SK-N-SH treated with all-trans-retinoic acid at 6 μM for 48 hours (cell line): ENCODE measurements at regions not wholly inside any gene's neighbourhood (a gene's known extent, or its start where the extent isn't known, plus 50 kb on each side); places are given as distances from the start of the nearest gene placed in this dataset.

Experiments
- ATAC-seq: fragments of 200-7000 bp; cut with Tn5 transposase; 3 replicates; pipeline ENCODE4 v1.9.1; 2020; ENCODE audit warnings: mild to moderate bottlenecking, moderate library complexity
- ARNTL ChIP-seq: fragments of 450-650 bp; formaldehyde crosslinking; IDR thresholded peaks from 2 replicates; pipeline ENCODE4 v1.5.0; 2020; ENCODE audit warnings: low read depth, mild to moderate bottlenecking, moderate library complexity, borderline replicate concordance
- CSDC2 ChIP-seq: fragments of 250-450 bp; sonication (Bioruptor Pico); IDR thresholded peaks from 2 replicates; pipeline ENCODE4 v1.5.0; 2020; ENCODE audit warnings: mild to moderate bottlenecking, moderate library complexity
- ESRRG ChIP-seq: fragments of 250-450 bp; sonication (Bioruptor Pico); IDR thresholded peaks from 2 replicates; pipeline ENCODE4 v1.6.1; 2021; ENCODE audit warnings: mild to moderate bottlenecking
- GLIS3 ChIP-seq: fragments of 250-450 bp; sonication (Bioruptor Pico); IDR thresholded peaks from 2 replicates; pipeline ENCODE4 v1.5.0; 2020; ENCODE audit warnings: mild to moderate bottlenecking, moderate library complexity
- ISL1 ChIP-seq: fragments of 250-450 bp; sonication (Bioruptor Pico); IDR thresholded peaks from 2 replicates; pipeline ENCODE4 v2.1.2; 2022; ENCODE audit warnings: mild to moderate bottlenecking, moderate library complexity
- OSR1 ChIP-seq: fragments of 250-450 bp; sonication (Bioruptor Pico); IDR thresholded peaks from 2 replicates; pipeline ENCODE4 v1.8.0; 2022; ENCODE audit warnings: moderate library complexity, mild to moderate bottlenecking, inconsistent platforms
- RARB ChIP-seq: fragments of 250-450 bp; sonication (Bioruptor Pico); IDR thresholded peaks from 2 replicates; pipeline ENCODE4 v1.8.0; 2021; ENCODE audit warnings: mild to moderate bottlenecking, moderate library complexity
- SNAI2 ChIP-seq: fragments of 250-450 bp; sonication (Bioruptor Pico); IDR thresholded peaks from 2 replicates; pipeline ENCODE4 v1.5.0; 2020; ENCODE audit warnings: mild to moderate bottlenecking, moderate library complexity
- TOX ChIP-seq: fragments of 250-450 bp; sonication (Bioruptor Pico); IDR thresholded peaks from 2 replicates; pipeline ENCODE4 v1.8.0; 2021; ENCODE audit warnings: mild to moderate bottlenecking, moderate library complexity, borderline replicate concordance
- ZC3H10 ChIP-seq: fragments of 250-450 bp; sonication (Bioruptor Pico); IDR thresholded peaks from 2 replicates; pipeline ENCODE4 v1.5.1; 2021; ENCODE audit warnings: mild to moderate bottlenecking, moderate library complexity
- ZFP3 ChIP-seq: fragments of 250-450 bp; sonication (Bioruptor Pico); IDR thresholded peaks from 2 replicates; pipeline ENCODE4 v1.5.0; 2020; ENCODE audit warnings: mild to moderate bottlenecking, moderate library complexity
- ZFP30 ChIP-seq: fragments of 450-650 bp; formaldehyde crosslinking; IDR thresholded peaks from 2 replicates; pipeline ENCODE4 v1.5.0; 2022; ENCODE audit warnings: mild to moderate bottlenecking, moderate library complexity
- ZNF565 ChIP-seq: fragments of 450-650 bp; formaldehyde crosslinking; conservative IDR thresholded peaks from 2 replicates; pipeline ENCODE4 v1.5.0; 2020; ENCODE audit warnings: low read depth, mild to moderate bottlenecking, moderate library complexity
- ZNF8 ChIP-seq: fragments of 450-650 bp; formaldehyde crosslinking; IDR thresholded peaks from 2 replicates; pipeline ENCODE4 v1.5.0; 2020; ENCODE audit warnings: mild to moderate bottlenecking, moderate library complexity
- TF ChIP-seq, protein P1 (sequence below): fragments of 250-450 bp; sonication (Bioruptor Pico); IDR thresholded peaks from 2 replicates; pipeline ENCODE4 v1.5.1; 2021; ENCODE audit warnings: mild to moderate bottlenecking, moderate library complexity
- TF ChIP-seq, protein P2 (sequence below): fragments of 250-450 bp; sonication (Bioruptor Pico); IDR thresholded peaks from 2 replicates; pipeline ENCODE4 v1.8.0; 2021; ENCODE audit warnings: low read depth, mild to moderate bottlenecking, moderate library complexity, borderline replicate concordance
- TF ChIP-seq, protein P3 (sequence below): fragments of 250-450 bp; sonication (Bioruptor Pico); IDR thresholded peaks from 2 replicates; pipeline ENCODE4 v1.5.1; 2020; ENCODE audit warnings: low read depth, mild to moderate bottlenecking, moderate library complexity
- TF ChIP-seq, protein P4 (sequence below): fragments of 250-450 bp; sonication (Bioruptor Pico); IDR thresholded peaks from 2 replicates; pipeline ENCODE4 v1.5.0; 2020; ENCODE audit warnings: mild to moderate bottlenecking, moderate library complexity

DNA sequence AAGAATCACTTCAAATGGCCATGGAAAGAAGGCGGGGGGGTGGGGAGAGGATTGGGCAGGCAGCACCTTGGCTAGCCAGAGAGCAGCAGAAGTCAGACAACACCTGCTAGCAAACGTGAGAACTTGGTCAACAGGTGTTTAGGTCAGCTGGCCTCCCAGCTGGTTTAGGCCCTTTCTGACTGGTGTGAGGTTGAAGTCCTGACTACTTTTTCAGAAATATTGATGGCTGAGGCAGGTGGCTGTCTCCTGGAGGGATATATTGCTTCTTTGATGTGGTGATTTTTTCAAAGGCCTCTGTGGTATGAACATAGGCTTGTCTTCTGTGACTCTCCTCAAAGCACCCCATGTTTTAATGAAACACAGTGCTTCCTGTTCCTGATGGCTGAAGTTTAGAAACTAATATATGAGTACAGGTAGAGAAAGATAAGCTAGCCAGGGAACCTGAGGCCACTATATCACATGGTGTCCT is 238.2 kb upstream of the SSTR1 start (continued):
- TF ChIP-seq, protein P1, sequence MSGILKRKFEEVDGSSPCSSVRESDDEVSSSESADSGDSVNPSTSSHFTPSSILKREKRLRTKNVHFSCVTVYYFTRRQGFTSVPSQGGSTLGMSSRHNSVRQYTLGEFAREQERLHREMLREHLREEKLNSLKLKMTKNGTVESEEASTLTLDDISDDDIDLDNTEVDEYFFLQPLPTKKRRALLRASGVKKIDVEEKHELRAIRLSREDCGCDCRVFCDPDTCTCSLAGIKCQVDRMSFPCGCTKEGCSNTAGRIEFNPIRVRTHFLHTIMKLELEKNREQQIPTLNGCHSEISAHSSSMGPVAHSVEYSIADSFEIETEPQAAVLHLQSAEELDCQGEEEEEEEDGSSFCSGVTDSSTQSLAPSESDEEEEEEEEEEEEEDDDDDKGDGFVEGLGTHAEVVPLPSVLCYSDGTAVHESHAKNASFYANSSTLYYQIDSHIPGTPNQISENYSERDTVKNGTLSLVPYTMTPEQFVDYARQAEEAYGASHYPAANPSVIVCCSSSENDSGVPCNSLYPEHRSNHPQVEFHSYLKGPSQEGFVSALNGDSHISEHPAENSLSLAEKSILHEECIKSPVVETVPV = no peak
- TF ChIP-seq OSR1 (CRISPR knock-in tag) (no peak), RARB (CRISPR knock-in tag) (no peak), ZC3H10 (no peak), CSDC2 (CRISPR knock-in tag) (no peak), ZFP30 (CRISPR knock-in tag) (no peak), ARNTL (CRISPR knock-in tag) (no peak), ZNF8 (no peak), SNAI2 (CRISPR knock-in tag) (no peak), TOX (CRISPR knock-in tag) (no peak)
- TF ChIP-seq, protein P2, sequence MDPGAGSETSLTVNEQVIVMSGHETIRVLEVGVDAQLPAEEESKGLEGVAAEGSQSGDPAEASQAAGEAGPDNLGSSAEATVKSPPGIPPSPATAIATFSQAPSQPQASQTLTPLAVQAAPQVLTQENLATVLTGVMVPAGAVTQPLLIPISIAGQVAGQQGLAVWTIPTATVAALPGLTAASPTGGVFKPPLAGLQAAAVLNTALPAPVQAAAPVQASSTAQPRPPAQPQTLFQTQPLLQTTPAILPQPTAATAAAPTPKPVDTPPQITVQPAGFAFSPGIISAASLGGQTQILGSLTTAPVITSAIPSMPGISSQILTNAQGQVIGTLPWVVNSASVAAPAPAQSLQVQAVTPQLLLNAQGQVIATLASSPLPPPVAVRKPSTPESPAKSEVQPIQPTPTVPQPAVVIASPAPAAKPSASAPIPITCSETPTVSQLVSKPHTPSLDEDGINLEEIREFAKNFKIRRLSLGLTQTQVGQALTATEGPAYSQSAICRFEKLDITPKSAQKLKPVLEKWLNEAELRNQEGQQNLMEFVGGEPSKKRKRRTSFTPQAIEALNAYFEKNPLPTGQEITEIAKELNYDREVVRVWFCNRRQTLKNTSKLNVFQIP (CRISPR knock-in tag) = no peak

DNA sequence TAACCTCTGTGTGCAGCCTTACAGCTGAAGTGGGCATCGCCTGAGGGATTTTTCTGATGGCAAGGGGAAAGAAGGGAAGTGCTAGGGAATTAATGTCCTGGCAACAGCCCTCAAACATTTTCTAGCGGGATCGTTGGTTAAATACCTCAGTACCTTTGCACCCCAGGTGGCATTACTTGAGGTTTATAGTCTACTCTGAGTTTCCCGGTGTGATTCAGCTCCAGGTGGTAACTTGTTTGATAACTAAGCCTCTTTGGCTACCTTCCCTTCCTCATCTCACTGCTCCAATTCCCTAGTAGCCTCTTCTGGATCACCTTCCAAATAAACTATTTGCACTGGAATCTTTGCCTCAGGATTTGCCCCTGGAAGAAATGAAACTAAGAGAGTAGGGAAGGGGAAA is 237.0 kb upstream of the SSTR1 start:
- TF ChIP-seq, protein P1 = no peak
- TF ChIP-seq ZFP3 (CRISPR knock-in tag) (no peak), ZC3H10 (no peak), ISL1 (CRISPR knock-in tag) (no peak), ZNF8 (no peak), RARB (CRISPR knock-in tag) (no peak), ARNTL (CRISPR knock-in tag) (no peak), TOX (CRISPR knock-in tag) (no peak), ESRRG (CRISPR knock-in tag) (no peak), ZNF565 (no peak)
- TF ChIP-seq, protein P3, sequence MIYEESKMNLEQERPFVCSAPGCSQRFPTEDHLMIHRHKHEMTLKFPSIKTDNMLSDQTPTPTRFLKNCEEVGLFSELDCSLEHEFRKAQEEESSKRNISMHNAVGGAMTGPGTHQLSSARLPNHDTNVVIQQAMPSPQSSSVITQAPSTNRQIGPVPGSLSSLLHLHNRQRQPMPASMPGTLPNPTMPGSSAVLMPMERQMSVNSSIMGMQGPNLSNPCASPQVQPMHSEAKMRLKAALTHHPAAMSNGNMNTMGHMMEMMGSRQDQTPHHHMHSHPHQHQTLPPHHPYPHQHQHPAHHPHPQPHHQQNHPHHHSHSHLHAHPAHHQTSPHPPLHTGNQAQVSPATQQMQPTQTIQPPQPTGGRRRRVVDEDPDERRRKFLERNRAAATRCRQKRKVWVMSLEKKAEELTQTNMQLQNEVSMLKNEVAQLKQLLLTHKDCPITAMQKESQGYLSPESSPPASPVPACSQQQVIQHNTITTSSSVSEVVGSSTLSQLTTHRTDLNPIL (CRISPR knock-in tag) = no peak
- TF ChIP-seq, all 23 proteins: peak for 0
- no peak for ATAC-seq

DNA sequence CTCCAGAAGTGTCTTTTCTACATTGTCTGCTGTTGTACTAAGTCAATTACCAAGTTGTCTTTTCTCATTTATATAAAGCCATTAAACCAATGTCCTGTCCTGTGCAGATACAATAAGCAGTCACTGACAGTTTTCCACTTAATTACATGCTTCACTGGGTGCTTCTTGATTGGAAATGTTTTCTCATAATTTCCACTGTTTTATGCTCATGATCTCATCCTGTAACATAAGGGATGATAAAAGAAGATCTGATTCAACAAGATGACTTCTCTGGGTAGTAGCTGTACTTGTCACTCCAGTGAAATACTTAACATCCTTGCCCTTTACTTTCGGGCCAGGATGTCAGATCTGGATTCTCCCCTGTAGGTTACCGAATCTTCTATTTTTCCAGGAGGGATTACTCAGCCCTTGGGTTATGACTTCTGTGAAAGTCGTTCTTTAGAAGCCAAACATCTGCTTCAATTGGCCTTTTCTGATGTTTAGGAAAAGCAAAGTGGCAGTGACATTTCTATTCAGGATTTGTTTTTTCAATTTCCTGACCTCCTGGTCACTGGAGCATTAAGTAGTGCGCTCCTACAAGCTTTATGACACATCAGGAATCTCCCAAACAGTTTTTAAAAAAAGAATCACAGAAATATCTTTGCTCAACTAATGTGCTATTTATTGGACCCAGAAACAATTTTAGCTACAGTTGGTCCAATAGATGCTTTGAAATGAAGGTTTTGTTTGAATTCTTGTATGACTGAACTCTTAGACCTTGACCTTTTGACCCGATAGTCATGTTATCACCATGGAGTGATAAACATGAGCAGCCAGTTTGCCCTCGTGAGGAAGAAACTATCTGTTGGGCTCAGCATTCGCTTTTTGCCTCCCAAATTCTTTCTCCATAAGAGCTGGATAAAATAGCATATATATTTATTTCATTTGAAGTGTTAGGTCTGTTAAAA is 234.5 kb upstream of the SSTR1 start:
- no peak for ATAC-seq
- TF ChIP-seq GLIS3 (CRISPR knock-in tag) (no peak), ZNF565 (no peak), TOX (CRISPR knock-in tag) (no peak), ZC3H10 (no peak), SNAI2 (CRISPR knock-in tag) (no peak), ISL1 (CRISPR knock-in tag) (no peak), ESRRG (CRISPR knock-in tag) (no peak), ARNTL (CRISPR knock-in tag) (no peak), CSDC2 (CRISPR knock-in tag) (no peak)
- TF ChIP-seq, protein P4, sequence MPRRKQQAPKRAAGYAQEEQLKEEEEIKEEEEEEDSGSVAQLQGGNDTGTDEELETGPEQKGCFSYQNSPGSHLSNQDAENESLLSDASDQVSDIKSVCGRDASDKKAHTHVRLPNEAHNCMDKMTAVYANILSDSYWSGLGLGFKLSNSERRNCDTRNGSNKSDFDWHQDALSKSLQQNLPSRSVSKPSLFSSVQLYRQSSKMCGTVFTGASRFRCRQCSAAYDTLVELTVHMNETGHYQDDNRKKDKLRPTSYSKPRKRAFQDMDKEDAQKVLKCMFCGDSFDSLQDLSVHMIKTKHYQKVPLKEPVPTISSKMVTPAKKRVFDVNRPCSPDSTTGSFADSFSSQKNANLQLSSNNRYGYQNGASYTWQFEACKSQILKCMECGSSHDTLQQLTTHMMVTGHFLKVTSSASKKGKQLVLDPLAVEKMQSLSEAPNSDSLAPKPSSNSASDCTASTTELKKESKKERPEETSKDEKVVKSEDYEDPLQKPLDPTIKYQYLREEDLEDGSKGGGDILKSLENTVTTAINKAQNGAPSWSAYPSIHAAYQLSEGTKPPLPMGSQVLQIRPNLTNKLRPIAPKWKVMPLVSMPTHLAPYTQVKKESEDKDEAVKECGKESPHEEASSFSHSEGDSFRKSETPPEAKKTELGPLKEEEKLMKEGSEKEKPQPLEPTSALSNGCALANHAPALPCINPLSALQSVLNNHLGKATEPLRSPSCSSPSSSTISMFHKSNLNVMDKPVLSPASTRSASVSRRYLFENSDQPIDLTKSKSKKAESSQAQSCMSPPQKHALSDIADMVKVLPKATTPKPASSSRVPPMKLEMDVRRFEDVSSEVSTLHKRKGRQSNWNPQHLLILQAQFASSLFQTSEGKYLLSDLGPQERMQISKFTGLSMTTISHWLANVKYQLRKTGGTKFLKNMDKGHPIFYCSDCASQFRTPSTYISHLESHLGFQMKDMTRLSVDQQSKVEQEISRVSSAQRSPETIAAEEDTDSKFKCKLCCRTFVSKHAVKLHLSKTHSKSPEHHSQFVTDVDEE = no peak
- TF ChIP-seq, protein P3 (CRISPR knock-in tag) = no peak
